ENCODE measurements at regions not wholly inside any gene's neighbourhood (a gene's known extent, or its start where the extent isn't known, plus 50 kb on each side); places are given as distances from the start of the nearest gene placed in this dataset.
"Not testable (repeated sequence)": the region's sequence is repeated elsewhere in the genome, so short reads cannot be mapped to it uniquely, and the experiment has no call there.

- no peak for ATAC-seq
- 85% methylated on average over 3 of the region's 3 CpGs for WGBS
- intact Hi-C loops (cut with DNase I) = no loop called here
- H3K4me3 ChIP-seq (ENCODE audit: low read length) = no peak overlapping the region
- DNase-seq = no peak
- no peaks in the 10 kb centered on the region for H3K9me3 ChIP-seq (ENCODE audit: control insufficient read depth, low read length)
- no peaks in the 10 kb centered on the region for H3K27me3 ChIP-seq (ENCODE audit: control insufficient read depth, insufficient read depth)
- H3K27ac ChIP-seq (ENCODE audit: low read length) = no peak overlapping the region
- H3K4me1 ChIP-seq (ENCODE audit: control insufficient read depth, insufficient read depth, low read length) = no peaks in the 10 kb centered on the region
Observed at GRCh38 chr1:185529673-185530072, 204.5 kb upstream of the HMCN1 start.

- intact Hi-C loops (cut with DNase I) = no loop called here
- DNase-seq (no peak), ATAC-seq (no peak)
- 48% methylated on average over 4 of the region's 4 CpGs for WGBS
- no peak overlapping the region for H3K4me3 ChIP-seq (ENCODE audit: low read length)
- no peaks in the 10 kb centered on the region for H3K9me3 ChIP-seq (ENCODE audit: control insufficient read depth, low read length)
- no peaks in the 10 kb centered on the region for H3K27me3 ChIP-seq (ENCODE audit: control insufficient read depth, insufficient read depth)
- H3K27ac ChIP-seq (ENCODE audit: low read length) = no peak overlapping the region
- no peaks in the 10 kb centered on the region for H3K4me1 ChIP-seq (ENCODE audit: control insufficient read depth, insufficient read depth, low read length)
Observed at GRCh38 chr1:185528084-185528676, 206.0 kb upstream of the HMCN1 start.

- Histone ChIP-seq H3K27ac (ENCODE audit: low read length) (no peak overlapping the region), H3K4me1 (ENCODE audit: control insufficient read depth, insufficient read depth, low read length) (no peaks in the 10 kb centered on the region), H3K4me3 (ENCODE audit: low read length) (no peak overlapping the region), H3K9me3 (ENCODE audit: control insufficient read depth, low read length) (no peaks in the 10 kb centered on the region), H3K27me3 (ENCODE audit: control insufficient read depth, insufficient read depth) (no peaks in the 10 kb centered on the region)
- WGBS = 89% methylated on average over 1 of the region's 1 CpG
- ATAC-seq (no peak), DNase-seq (no peak)
- intact Hi-C loops (cut with DNase I) = no loop called here
Observed at GRCh38 chr1:185526344-185527307, 207.6 kb upstream of the HMCN1 start.

- no peak for ATAC-seq
- intact Hi-C loops (cut with DNase I) = no loop called here
- no peak for DNase-seq
- Histone ChIP-seq H3K4me1 (ENCODE audit: control insufficient read depth, insufficient read depth, low read length) (no peaks in the 10 kb centered on the region), H3K27ac (ENCODE audit: low read length) (no peak overlapping the region), H3K4me3 (ENCODE audit: low read length) (no peak overlapping the region), H3K27me3 (ENCODE audit: control insufficient read depth, insufficient read depth) (no peaks in the 10 kb centered on the region), H3K9me3 (ENCODE audit: control insufficient read depth, low read length) (no peaks in the 10 kb centered on the region)
- 86% methylated on average over 2 of the region's 2 CpGs for WGBS
Observed at GRCh38 chr1:185520188-185520920, 203.3 kb upstream of the IVNS1ABP start.

GRCh38 chr1:185517808-185518419 lies 200.9 kb upstream of the IVNS1ABP start:
- H3K27me3 ChIP-seq (ENCODE audit: control insufficient read depth, insufficient read depth) = no peaks in the 10 kb centered on the region
- WGBS = 79% methylated on average over 2 of the region's 2 CpGs
- H3K4me3 ChIP-seq (ENCODE audit: low read length) = no peak overlapping the region
- intact Hi-C loops (cut with DNase I) = no loop called here
- no peak for DNase-seq
- H3K9me3 ChIP-seq (ENCODE audit: control insufficient read depth, low read length) = no peaks in the 10 kb centered on the region
- no peaks in the 10 kb centered on the region for H3K4me1 ChIP-seq (ENCODE audit: control insufficient read depth, insufficient read depth, low read length)
- ATAC-seq = no peak
- H3K27ac ChIP-seq (ENCODE audit: low read length) = no peak overlapping the region

- DNase-seq; H3K4me3 ChIP-seq (ENCODE audit: low read length); H3K27me3 ChIP-seq (ENCODE audit: control insufficient read depth, insufficient read depth); ATAC-seq; H3K9me3 ChIP-seq (ENCODE audit: control insufficient read depth, low read length); H3K4me1 ChIP-seq (ENCODE audit: control insufficient read depth, insufficient read depth, low read length); intact Hi-C loops (cut with DNase I); H3K27ac ChIP-seq (ENCODE audit: low read length): not testable (repeated sequence)
- 90% methylated on average over 2 of the region's 2 CpGs for WGBS
Observed at GRCh38 chr1:185517301-185517700, 200.3 kb upstream of the IVNS1ABP start.

- H3K27me3 ChIP-seq (ENCODE audit: control insufficient read depth, insufficient read depth) = no peaks in the 10 kb centered on the region
- intact Hi-C loops (cut with DNase I) = no loop called here
- WGBS = 79% methylated on average over 2 of the region's 2 CpGs
Observed at GRCh38 chr1:185515696-185516095, 198.7 kb upstream of the IVNS1ABP start.

GRCh38 chr1:185514311-185514710 lies 197.3 kb upstream of the IVNS1ABP start:
- H3K27me3 ChIP-seq (ENCODE audit: control insufficient read depth, insufficient read depth) = no peaks in the 10 kb centered on the region
- no peak overlapping the region for H3K4me3 ChIP-seq (ENCODE audit: low read length)
- ATAC-seq (no peak), DNase-seq (no peak)
- H3K9me3 ChIP-seq (ENCODE audit: control insufficient read depth, low read length) = no peaks in the 10 kb centered on the region
- no peaks in the 10 kb centered on the region for H3K4me1 ChIP-seq (ENCODE audit: control insufficient read depth, insufficient read depth, low read length)
- H3K27ac ChIP-seq (ENCODE audit: low read length) = no peak overlapping the region
- intact Hi-C loops (cut with DNase I) = no loop called here

More at GRCh38 chr1:185515696-185516095, 198.7 kb upstream of the IVNS1ABP start:
- DNase-seq = no peak
- Histone ChIP-seq H3K27ac (ENCODE audit: low read length) (no peak overlapping the region), H3K9me3 (ENCODE audit: control insufficient read depth, low read length) (no peaks in the 10 kb centered on the region), H3K4me3 (ENCODE audit: low read length) (no peak overlapping the region), H3K4me1 (ENCODE audit: control insufficient read depth, insufficient read depth, low read length) (no peaks in the 10 kb centered on the region)
- no peak for ATAC-seq

GRCh38 chr1:185512442-185512841 lies 195.4 kb upstream of the IVNS1ABP start:
- no peak for ATAC-seq
- 78% methylated on average over 4 of the region's 4 CpGs for WGBS
- no peak overlapping the region for H3K4me3 ChIP-seq (ENCODE audit: low read length)
- no peak overlapping the region for H3K27ac ChIP-seq (ENCODE audit: low read length)
- no peaks in the 10 kb centered on the region for H3K9me3 ChIP-seq (ENCODE audit: control insufficient read depth, low read length)
- no peaks in the 10 kb centered on the region for H3K27me3 ChIP-seq (ENCODE audit: control insufficient read depth, insufficient read depth)
- no peak for DNase-seq
- intact Hi-C loops (cut with DNase I) = no loop called here
- no peaks in the 10 kb centered on the region for H3K4me1 ChIP-seq (ENCODE audit: control insufficient read depth, insufficient read depth, low read length)

GRCh38 chr1:185501099-185501498 lies 184.1 kb upstream of the IVNS1ABP start:
- Histone ChIP-seq H3K4me1 (ENCODE audit: control insufficient read depth, insufficient read depth, low read length) (no peaks in the 10 kb centered on the region), H3K4me3 (ENCODE audit: low read length) (no peak overlapping the region), H3K9me3 (ENCODE audit: control insufficient read depth, low read length) (peaks cover 2% of the 10 kb centered on the region), H3K27me3 (ENCODE audit: control insufficient read depth, insufficient read depth) (no peaks in the 10 kb centered on the region), H3K27ac (ENCODE audit: low read length) (no peak overlapping the region)
- 96% methylated on average over 2 of the region's 2 CpGs for WGBS
- intact Hi-C loops (cut with DNase I) = no loop called here
- no peak for DNase-seq
- ATAC-seq = no peak
